ENCODE measurements at regions not wholly inside any gene's neighbourhood (a gene's known extent, or its start where the extent isn't known, plus 50 kb on each side); places are given as distances from the start of the nearest gene placed in this dataset.

GRCh38 chr3:99434190-99434589 lies 204.2 kb upstream of the COL8A1 start:
- Mint-ChIP-seq H3K4me3 (ENCODE audit: low read depth) (no peak overlapping the region), H3K27me3 (no peaks in the 10 kb centered on the region), H3K9me3 (ENCODE audit: low read depth) (no peaks in the 10 kb centered on the region), H3K36me3 (ENCODE audit: insufficient read depth) (no peaks in the 10 kb centered on the region), H3K4me1 (ENCODE audit: low read depth) (no peaks in the 10 kb centered on the region), H3K27ac (no peak overlapping the region)
- no peak for DNase-seq (ENCODE audit: low spot score, unreplicated experiment)
- TF ChIP-seq, protein P1, sequence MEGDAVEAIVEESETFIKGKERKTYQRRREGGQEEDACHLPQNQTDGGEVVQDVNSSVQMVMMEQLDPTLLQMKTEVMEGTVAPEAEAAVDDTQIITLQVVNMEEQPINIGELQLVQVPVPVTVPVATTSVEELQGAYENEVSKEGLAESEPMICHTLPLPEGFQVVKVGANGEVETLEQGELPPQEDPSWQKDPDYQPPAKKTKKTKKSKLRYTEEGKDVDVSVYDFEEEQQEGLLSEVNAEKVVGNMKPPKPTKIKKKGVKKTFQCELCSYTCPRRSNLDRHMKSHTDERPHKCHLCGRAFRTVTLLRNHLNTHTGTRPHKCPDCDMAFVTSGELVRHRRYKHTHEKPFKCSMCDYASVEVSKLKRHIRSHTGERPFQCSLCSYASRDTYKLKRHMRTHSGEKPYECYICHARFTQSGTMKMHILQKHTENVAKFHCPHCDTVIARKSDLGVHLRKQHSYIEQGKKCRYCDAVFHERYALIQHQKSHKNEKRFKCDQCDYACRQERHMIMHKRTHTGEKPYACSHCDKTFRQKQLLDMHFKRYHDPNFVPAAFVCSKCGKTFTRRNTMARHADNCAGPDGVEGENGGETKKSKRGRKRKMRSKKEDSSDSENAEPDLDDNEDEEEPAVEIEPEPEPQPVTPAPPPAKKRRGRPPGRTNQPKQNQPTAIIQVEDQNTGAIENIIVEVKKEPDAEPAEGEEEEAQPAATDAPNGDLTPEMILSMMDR (IDR thresholded peaks at IDR 0.05; ENCODE audit: unreplicated experiment) = no peak

- H3K27ac Mint-ChIP-seq = no peak overlapping the region
- TF ChIP-seq, protein P1 (IDR thresholded peaks at IDR 0.05; ENCODE audit: unreplicated experiment) = no peak
- no peaks in the 10 kb centered on the region for H3K4me1 Mint-ChIP-seq (ENCODE audit: low read depth)
- DNase-seq (ENCODE audit: low spot score, unreplicated experiment) = no peak
- no peaks in the 10 kb centered on the region for H3K27me3 Mint-ChIP-seq
- H3K4me3 Mint-ChIP-seq (ENCODE audit: low read depth) = no peak overlapping the region
- H3K9me3 Mint-ChIP-seq (ENCODE audit: low read depth) = no peaks in the 10 kb centered on the region
- H3K36me3 Mint-ChIP-seq (ENCODE audit: insufficient read depth) = no peaks in the 10 kb centered on the region
These were observed 207.9 kb upstream of the COL8A1 start for GRCh38 chr3:99430348-99431134.

DNA sequence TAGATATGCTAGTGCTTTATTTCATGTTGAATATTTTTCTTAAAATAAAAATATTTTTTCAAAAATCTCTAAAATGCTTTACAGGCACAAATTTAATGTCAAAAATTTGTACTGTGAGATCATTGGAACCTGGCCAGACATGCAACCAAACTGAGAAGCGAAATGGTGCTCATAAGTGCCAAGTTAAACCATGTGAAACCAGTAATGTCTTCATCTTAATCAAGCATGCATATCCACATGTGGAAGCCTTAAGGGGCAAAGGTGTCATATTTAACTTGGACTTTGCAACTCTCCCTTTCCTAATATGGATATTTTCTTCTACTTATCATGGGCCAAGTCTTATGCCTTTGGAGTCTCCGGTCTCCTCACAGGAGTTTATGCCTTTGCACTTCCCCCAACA lies 208.9 kb upstream of the COL8A1 start:
- Mint-ChIP-seq H3K36me3 (ENCODE audit: insufficient read depth) (no peaks in the 10 kb centered on the region), H3K27me3 (no peaks in the 10 kb centered on the region), H3K4me3 (ENCODE audit: low read depth) (no peak overlapping the region), H3K9me3 (ENCODE audit: low read depth) (no peaks in the 10 kb centered on the region), H3K27ac (no peak overlapping the region), H3K4me1 (ENCODE audit: low read depth) (no peaks in the 10 kb centered on the region)
- TF ChIP-seq, protein P1 (IDR thresholded peaks at IDR 0.05; ENCODE audit: unreplicated experiment) = no peak
- no peak for DNase-seq (ENCODE audit: low spot score, unreplicated experiment)

DNA sequence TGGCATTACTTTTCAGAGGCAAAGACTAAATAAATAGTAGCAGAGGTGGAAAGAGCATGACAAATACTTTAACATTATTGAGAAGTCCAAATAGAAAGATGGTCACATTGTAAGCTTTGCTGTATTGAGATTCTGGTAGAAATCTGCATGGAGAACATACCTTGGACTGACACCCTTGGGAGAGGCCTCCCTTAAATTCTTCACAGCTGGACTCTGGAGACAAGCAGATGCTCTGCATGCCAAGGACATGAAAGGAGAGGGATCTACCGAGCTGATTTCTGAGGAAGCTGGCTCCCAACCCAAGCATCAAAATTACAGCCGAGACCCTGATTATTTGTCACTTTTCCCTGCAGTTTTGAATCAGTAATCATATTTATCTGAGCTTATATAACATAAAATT lies 212.5 kb upstream of the COL8A1 start:
- Mint-ChIP-seq H3K36me3 (ENCODE audit: insufficient read depth) (no peaks in the 10 kb centered on the region), H3K9me3 (ENCODE audit: low read depth) (no peaks in the 10 kb centered on the region), H3K4me1 (ENCODE audit: low read depth) (no peaks in the 10 kb centered on the region), H3K4me3 (ENCODE audit: low read depth) (no peak overlapping the region), H3K27me3 (no peaks in the 10 kb centered on the region), H3K27ac (no peak overlapping the region)
- no peak for DNase-seq (ENCODE audit: low spot score, unreplicated experiment)
- TF ChIP-seq, protein P1 (IDR thresholded peaks at IDR 0.05; ENCODE audit: unreplicated experiment) = no peak

- no peak overlapping the region for H3K27ac Mint-ChIP-seq
- TF ChIP-seq, protein P1 (IDR thresholded peaks at IDR 0.05; ENCODE audit: unreplicated experiment) = no peak
These were observed 219.3 kb upstream of the COL8A1 start for GRCh38 chr3:99419116-99419515.

More at GRCh38 chr3:99419116-99419515, 219.3 kb upstream of the COL8A1 start:
- no peaks in the 10 kb centered on the region for H3K27me3 Mint-ChIP-seq
- no peaks in the 10 kb centered on the region for H3K36me3 Mint-ChIP-seq (ENCODE audit: insufficient read depth)
- no peaks in the 10 kb centered on the region for H3K4me1 Mint-ChIP-seq (ENCODE audit: low read depth)
- no peak overlapping the region for H3K4me3 Mint-ChIP-seq (ENCODE audit: low read depth)
- no peak for DNase-seq (ENCODE audit: low spot score, unreplicated experiment)
- peaks cover 4% of the 10 kb centered on the region for H3K9me3 Mint-ChIP-seq (ENCODE audit: low read depth)

Data from progenitor cell of endocrine pancreas (in vitro differentiated cells).